Caco-2 (cell line): ENCODE measurements at regions not wholly inside any gene's neighbourhood (a gene's known extent, or its start where the extent isn't known, plus 50 kb on each side); places are given as distances from the start of the nearest gene placed in this dataset.

Source experiments
- BruUV-seq: library from RNA; stranded (reverse); fragments of 400-500 nt; replicated peaks from 2 replicates; lab custom pipeline; 2021; lab: Mats Ljungman, UMichigan
- CTCF ChIA-PET: fragments of 300-600 bp; sonication (Branson Sonifier 250); formaldehyde crosslinking; loops from one replicate; lab custom pipeline; 2022; ENCODE audit warnings: antibody characterized with exemption; lab: Charles Lee
- POLR2A ChIA-PET: fragments of 300-600 bp; sonication (Branson Sonifier 250); formaldehyde crosslinking; loops from one replicate; lab custom pipeline; 2022; ENCODE audit warnings: antibody characterized with exemption; lab: Charles Lee
- DNase-seq, 2 experiments: peaks; one replicate each; pipeline versions ENCODE4 v3.0.0 to v3.0.0-alpha.2; 2020 to 2022
- H3K27me3 ChIP-seq: replicated peaks from 2 replicates; pipeline ENCODE4 v1.6.0; 2011; ENCODE audit warnings: low read length; ENCODE audit not compliant: control insufficient read depth, insufficient read depth
- H3K36me3 ChIP-seq: 2 replicates; pipeline ENCODE4 v1.5.1; 2011; ENCODE audit warnings: low read length; ENCODE audit not compliant: control insufficient read depth, insufficient read depth
- H3K4me1 ChIP-seq: fragments of 250-450 bp; sonication (Bioruptor Pico); 2 replicates; pipeline ENCODE4 v1.5.1; 2020; ENCODE audit warnings: mild to moderate bottlenecking
- H3K4me3 ChIP-seq: 2 replicates; pipeline ENCODE4 v1.5.1; 2011; ENCODE audit warnings: low read depth, mild to moderate bottlenecking, control low read depth, low read length
- H3K9me3 ChIP-seq: fragments of 250-450 bp; sonication (Bioruptor Pico); 2 replicates; pipeline ENCODE4 v1.5.1; 2020; ENCODE audit warnings: mild to moderate bottlenecking, moderate library complexity
- H3K27ac Mint-ChIP-seq: one replicate; pipeline ENCODE4 v1.8.0; 2022; ENCODE audit warnings: mixed read lengths; ENCODE audit not compliant: unreplicated experiment
- H3K27me3 Mint-ChIP-seq: one replicate; pipeline ENCODE4 v1.8.0; 2022; ENCODE audit warnings: mixed read lengths; ENCODE audit not compliant: insufficient read depth, unreplicated experiment
- H3K36me3 Mint-ChIP-seq: one replicate; pipeline ENCODE4 v1.8.0; 2022; ENCODE audit warnings: mild to moderate bottlenecking, mixed read lengths; ENCODE audit not compliant: insufficient read depth, unreplicated experiment
- H3K4me1 Mint-ChIP-seq: one replicate; pipeline ENCODE4 v1.8.0; 2022; ENCODE audit warnings: low read depth, mixed read lengths; ENCODE audit not compliant: unreplicated experiment
- H3K4me3 Mint-ChIP-seq: one replicate; pipeline ENCODE4 v1.8.0; 2022; ENCODE audit warnings: mild to moderate bottlenecking, moderate library complexity, mixed read lengths; ENCODE audit not compliant: unreplicated experiment
- H3K9me3 Mint-ChIP-seq: one replicate; pipeline ENCODE4 v1.8.0; 2022; ENCODE audit warnings: mixed read lengths; ENCODE audit not compliant: unreplicated experiment
- CTCF ChIP-seq, 2 experiments: fragments of 200-600 bp in 1 of 2; IDR thresholded peaks; 1 replicate in 1 of 2; 2 replicates in 1 of 2; pipeline versions ENCODE4 v1.5.1 to v1.8.0; 2011 to 2022; ENCODE audit warnings: antibody characterized with exemption in 1 of 2, control low read depth in 1 of 2, inconsistent platforms in 1 of 2, low read depth in 1 of 2, low read length in 1 of 2, mild to moderate bottlenecking in 1 of 2, moderate library complexity in 1 of 2; ENCODE audit not compliant: insufficient read depth in 1 of 2, severe bottlenecking in 1 of 2, unreplicated experiment in 1 of 2
- intact Hi-C: fragments of 100-400 bp; cut with micrococcal nuclease; formaldehyde crosslinking; loops from one replicate; pipeline ENCODE4 v1.10.0; 2022; ENCODE audit not compliant: unreplicated experiment

GRCh38 chr12:107484230-107484629 lies 201.4 kb upstream of the PWP1 start:
- intact Hi-C loops: no loop called here
- H3K4me3 ChIP-seq: no peak overlapping the region
- Mint-ChIP-seq H3K9me3 (no peaks in the 10 kb centered on the region), H3K4me3 (no peak overlapping the region), H3K27ac (no peak overlapping the region), H3K36me3 (no peaks in the 10 kb centered on the region), H3K4me1 (no peaks in the 10 kb centered on the region), H3K27me3 (peaks cover 27% of the 10 kb centered on the region)
- no peaks in the 10 kb centered on the region for H3K9me3 ChIP-seq
- no peak for TF ChIP-seq CTCF (IDR thresholded peaks at IDR 0.05; ENCODE audit: insufficient read depth in 1 of 2, low read depth in 1 of 2, low read length in 1 of 2, severe bottlenecking in 1 of 2, unreplicated experiment in 1 of 2)
- H3K27me3 ChIP-seq: no peaks in the 10 kb centered on the region
- BruUV-seq: no TSS peak
- no peaks in the 10 kb centered on the region for H3K36me3 ChIP-seq
- ChIA-PET CTCF (no interaction called here), POLR2A (no interaction called here)
- no peak for DNase-seq
- H3K4me1 ChIP-seq: no peaks in the 10 kb centered on the region

- no peaks in the 10 kb centered on the region for H3K4me1 ChIP-seq
- no peak overlapping the region for H3K4me3 ChIP-seq
- intact Hi-C loops: no loop called here
- POLR2A ChIA-PET: interaction anchor here (0.5 kb wide), 1 partner anchor 14 kb away, joined by 3 read pairs; no protein-coding TSS in a partner anchor
- CTCF ChIA-PET: no interaction called here
- Mint-ChIP-seq H3K27ac (no peak overlapping the region), H3K4me1 (no peaks in the 10 kb centered on the region), H3K4me3 (no peak overlapping the region), H3K27me3 (peaks cover 26% of the 10 kb centered on the region), H3K36me3 (no peaks in the 10 kb centered on the region), H3K9me3 (no peaks in the 10 kb centered on the region)
- no peaks in the 10 kb centered on the region for H3K36me3 ChIP-seq
- no TSS peak for BruUV-seq
- no peaks in the 10 kb centered on the region for H3K27me3 ChIP-seq
- TF ChIP-seq CTCF (IDR thresholded peaks at IDR 0.05; ENCODE audit: insufficient read depth in 1 of 2, low read depth in 1 of 2, low read length in 1 of 2, severe bottlenecking in 1 of 2, unreplicated experiment in 1 of 2): no peak
- DNase-seq: no peak
- H3K9me3 ChIP-seq: no peaks in the 10 kb centered on the region
These were observed 200.7 kb upstream of the PWP1 start for GRCh38 chr12:107484941-107485340.

GRCh38 chr12:107485731-107486130 lies 199.9 kb upstream of the PWP1 start:
- no peaks in the 10 kb centered on the region for H3K9me3 Mint-ChIP-seq
- Histone ChIP-seq H3K36me3 (no peaks in the 10 kb centered on the region), H3K4me1 (no peaks in the 10 kb centered on the region), H3K27me3 (no peaks in the 10 kb centered on the region; the same call in 1 of the 2 replicates), H3K9me3 (no peaks in the 10 kb centered on the region), H3K4me3 (no peak overlapping the region)
- no peak for DNase-seq
- H3K27ac Mint-ChIP-seq: no peak overlapping the region
- H3K4me1 Mint-ChIP-seq: no peaks in the 10 kb centered on the region
- POLR2A ChIA-PET: interaction anchor here (0.5 kb wide), 1 partner anchor 13 kb away, joined by 3 read pairs; no protein-coding TSS in a partner anchor
- intact Hi-C loops: no loop called here
- H3K4me3 Mint-ChIP-seq: no peak overlapping the region
- H3K36me3 Mint-ChIP-seq: no peaks in the 10 kb centered on the region
- BruUV-seq: no TSS peak
- CTCF ChIA-PET: no interaction called here
- TF ChIP-seq CTCF (IDR thresholded peaks at IDR 0.05; ENCODE audit: insufficient read depth in 1 of 2, low read depth in 1 of 2, low read length in 1 of 2, severe bottlenecking in 1 of 2, unreplicated experiment in 1 of 2): no peak
- peaks cover 20% of the 10 kb centered on the region for H3K27me3 Mint-ChIP-seq
